Smooth muscle cell (in vitro differentiated cells): ENCODE measurements at regions not wholly inside any gene's neighbourhood (a gene's known extent, or its start where the extent isn't known, plus 50 kb on each side); places are given as distances from the start of the nearest gene placed in this dataset.
"Not testable (repeated sequence)": the region's sequence is repeated elsewhere in the genome, so short reads cannot be mapped to it uniquely, and the experiment has no call there.

Experiments used
- DNase-seq: peaks from one replicate; lab custom pipeline; 2025; ENCODE audit not compliant: unreplicated experiment; lab: John Stamatoyannopoulos, UW
- H2AFZ ChIP-seq: fragments of 200-600 bp; sonication (generic); 2 replicates; pipeline ENCODE4 v1.6.0; 2016; ENCODE audit warnings: antibody characterized with exemption, low read depth, mild to moderate bottlenecking
- H3F3A ChIP-seq: fragments of 200-600 bp; sonication (generic); 2 replicates; pipeline ENCODE4 v1.6.0; 2017; ENCODE audit warnings: antibody characterized with exemption, low read depth
- H3K27ac ChIP-seq: fragments of 200-600 bp; sonication (generic); 2 replicates; pipeline ENCODE4 v1.5.1; 2016; ENCODE audit warnings: low read depth, mild to moderate bottlenecking
- H3K27me3 ChIP-seq: fragments of 200-600 bp; sonication (generic); 2 replicates; pipeline ENCODE4 v1.6.1; 2016; ENCODE audit warnings: low read depth, mild to moderate bottlenecking
- H3K36me3 ChIP-seq: fragments of 200-600 bp; sonication (generic); 2 replicates; pipeline ENCODE4 v1.5.1; 2016; ENCODE audit warnings: low read depth
- H3K4me1 ChIP-seq: fragments of 200-600 bp; sonication (generic); 2 replicates; pipeline ENCODE4 v1.5.1; 2016; ENCODE audit warnings: low read depth
- H3K4me2 ChIP-seq: fragments of 200-600 bp; sonication (generic); 2 replicates; pipeline ENCODE4 v1.6.0; 2016; ENCODE audit warnings: mild to moderate bottlenecking
- H3K4me3 ChIP-seq: fragments of 200-600 bp; sonication (generic); 2 replicates; pipeline ENCODE4 v1.5.1; 2016; ENCODE audit warnings: mild to moderate bottlenecking
- H3K79me2 ChIP-seq: fragments of 200-600 bp; sonication (generic); 2 replicates; pipeline ENCODE4 v1.6.0; 2016; ENCODE audit warnings: low read depth, mild to moderate bottlenecking
- H3K9ac ChIP-seq: fragments of 200-600 bp; sonication (generic); 2 replicates; pipeline ENCODE4 v1.6.0; 2016; ENCODE audit warnings: low read depth
- H3K9me3 ChIP-seq: fragments of 200-600 bp; sonication (generic); replicated peaks from 2 replicates; pipeline ENCODE4 v1.5.1; 2016; ENCODE audit warnings: low read depth
- H4K20me1 ChIP-seq: fragments of 200-600 bp; sonication (generic); 2 replicates; pipeline ENCODE4 v1.6.0; 2016; ENCODE audit warnings: low read depth
- WGBS: methylation state at CpG from one replicate; pipeline ENCODE4 v1.1.7; 2016; ENCODE audit warnings: low lambda C conversion rate; 5-methylcytosine and 5-hydroxymethylcytosine counted together
- TF ChIP-seq, protein P1 (sequence below): fragments of 200-600 bp; sonication (generic); IDR thresholded peaks from 2 replicates; pipeline ENCODE4 v1.5.1; 2017; ENCODE audit warnings: borderline replicate concordance, mild to moderate bottlenecking, antibody characterized with exemption; ENCODE audit not compliant: insufficient read depth, poor library complexity, severe bottlenecking

DNA sequence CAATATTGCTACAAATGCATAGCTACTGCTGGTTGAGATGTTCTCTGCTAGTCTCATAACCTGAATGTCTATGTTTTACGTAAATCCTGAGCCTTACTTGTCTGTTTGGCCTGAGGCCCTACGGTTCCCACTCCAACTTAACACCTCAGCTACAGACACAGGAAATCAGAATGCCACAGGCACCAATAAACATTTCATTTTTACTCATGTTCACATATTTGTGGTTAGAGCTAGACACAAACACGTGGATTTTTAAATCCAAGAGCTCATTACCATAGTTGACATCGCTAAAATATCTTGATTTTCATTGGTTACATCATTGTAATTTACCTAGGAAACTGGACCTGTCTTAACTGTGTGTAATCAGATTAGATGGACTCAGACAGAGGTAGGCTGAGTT is 263.8 kb upstream of the CDH19 start:
- TF ChIP-seq, protein P1, sequence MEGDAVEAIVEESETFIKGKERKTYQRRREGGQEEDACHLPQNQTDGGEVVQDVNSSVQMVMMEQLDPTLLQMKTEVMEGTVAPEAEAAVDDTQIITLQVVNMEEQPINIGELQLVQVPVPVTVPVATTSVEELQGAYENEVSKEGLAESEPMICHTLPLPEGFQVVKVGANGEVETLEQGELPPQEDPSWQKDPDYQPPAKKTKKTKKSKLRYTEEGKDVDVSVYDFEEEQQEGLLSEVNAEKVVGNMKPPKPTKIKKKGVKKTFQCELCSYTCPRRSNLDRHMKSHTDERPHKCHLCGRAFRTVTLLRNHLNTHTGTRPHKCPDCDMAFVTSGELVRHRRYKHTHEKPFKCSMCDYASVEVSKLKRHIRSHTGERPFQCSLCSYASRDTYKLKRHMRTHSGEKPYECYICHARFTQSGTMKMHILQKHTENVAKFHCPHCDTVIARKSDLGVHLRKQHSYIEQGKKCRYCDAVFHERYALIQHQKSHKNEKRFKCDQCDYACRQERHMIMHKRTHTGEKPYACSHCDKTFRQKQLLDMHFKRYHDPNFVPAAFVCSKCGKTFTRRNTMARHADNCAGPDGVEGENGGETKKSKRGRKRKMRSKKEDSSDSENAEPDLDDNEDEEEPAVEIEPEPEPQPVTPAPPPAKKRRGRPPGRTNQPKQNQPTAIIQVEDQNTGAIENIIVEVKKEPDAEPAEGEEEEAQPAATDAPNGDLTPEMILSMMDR = no peak
- no peak overlapping the region for H3K4me3 ChIP-seq
- H2AFZ ChIP-seq = no peak overlapping the region
- 19% methylated on average over 4 of the region's 4 CpGs for WGBS
- H3K36me3 ChIP-seq = no peaks in the 10 kb centered on the region
- H3K9ac ChIP-seq = no peak overlapping the region
- H3K79me2 ChIP-seq = no peaks in the 10 kb centered on the region
- no peaks in the 10 kb centered on the region for H4K20me1 ChIP-seq
- H3K9me3 ChIP-seq = no peaks in the 10 kb centered on the region
- H3K27me3 ChIP-seq = no peaks in the 10 kb centered on the region
- H3K27ac ChIP-seq = no peak overlapping the region
- H3K4me2 ChIP-seq = peak overlapping the region; percentile 34
- H3K4me1 ChIP-seq = no peaks in the 10 kb centered on the region
- no peak for DNase-seq
- no peaks in the 10 kb centered on the region for H3F3A ChIP-seq

- H3K27me3 ChIP-seq, H3K9ac ChIP-seq, H3F3A ChIP-seq, H3K79me2 ChIP-seq, DNase-seq, H3K4me1 ChIP-seq, H3K36me3 ChIP-seq, H2AFZ ChIP-seq, H3K27ac ChIP-seq, H3K4me2 ChIP-seq, H3K4me3 ChIP-seq, H4K20me1 ChIP-seq, H3K9me3 ChIP-seq: not testable (repeated sequence)
- WGBS = 98% methylated on average over 42 of the region's 43 CpGs
Measured at GRCh38 chr18:66866427-66866940, 262.6 kb upstream of the CDH19 start.

GRCh38 chr18:66838340-66838987 is 234.6 kb upstream of the CDH19 start:
- TF ChIP-seq, protein P1 = no peak
- no peak for DNase-seq
- 86% methylated on average over 4 of the region's 4 CpGs for WGBS
- Histone ChIP-seq H3K4me3 (no peak overlapping the region), H3K79me2 (no peaks in the 10 kb centered on the region), H2AFZ (no peak overlapping the region), H3K4me2 (no peak overlapping the region), H3K36me3 (no peaks in the 10 kb centered on the region), H3K9ac (no peak overlapping the region), H3K4me1 (no peaks in the 10 kb centered on the region), H3F3A (no peaks in the 10 kb centered on the region), H3K9me3 (no peaks in the 10 kb centered on the region), H4K20me1 (no peaks in the 10 kb centered on the region), H3K27me3 (no peaks in the 10 kb centered on the region), H3K27ac (no peak overlapping the region)

GRCh38 chr18:66833646-66834045 is 229.8 kb upstream of the CDH19 start:
- H3K9me3 ChIP-seq = no peaks in the 10 kb centered on the region
- H3K4me2 ChIP-seq = no peak overlapping the region
- no peak for DNase-seq
- TF ChIP-seq, protein P1 = no peak
- no peaks in the 10 kb centered on the region for H3F3A ChIP-seq
- no peaks in the 10 kb centered on the region for H3K36me3 ChIP-seq
- H3K27ac ChIP-seq = no peak overlapping the region
- H3K27me3 ChIP-seq = no peaks in the 10 kb centered on the region
- no peak overlapping the region for H3K4me3 ChIP-seq
- H2AFZ ChIP-seq = no peak overlapping the region
- WGBS = 87% methylated on average over 4 of the region's 4 CpGs
- no peaks in the 10 kb centered on the region for H3K4me1 ChIP-seq
- no peak overlapping the region for H3K9ac ChIP-seq
- no peaks in the 10 kb centered on the region for H3K79me2 ChIP-seq
- H4K20me1 ChIP-seq = no peaks in the 10 kb centered on the region
